ENCODE measurements at regions not wholly inside any gene's neighbourhood (a gene's known extent, or its start where the extent isn't known, plus 50 kb on each side); places are given as distances from the start of the nearest gene placed in this dataset.

DNA sequence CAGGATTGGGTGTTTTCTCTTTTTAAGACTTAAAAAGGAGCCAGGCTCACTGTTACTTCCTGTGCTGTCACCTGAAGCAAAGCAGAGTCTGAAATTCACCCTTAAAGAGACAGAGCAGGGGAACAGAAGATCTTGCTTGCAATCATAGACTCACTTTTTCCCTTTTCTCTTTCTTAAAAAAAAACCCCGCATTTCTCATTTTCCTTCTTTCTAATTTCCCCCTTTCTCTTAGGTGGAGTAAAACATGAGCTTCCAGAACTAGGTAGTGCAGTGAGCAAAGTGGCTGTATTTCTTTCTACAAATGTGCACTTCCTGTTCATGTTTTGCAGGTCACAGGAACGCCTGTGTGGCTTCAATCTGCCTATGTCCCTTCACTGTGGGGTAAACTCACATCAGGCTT is 381.2 kb downstream of the LPIN1 start:
- Histone ChIP-seq H3K27ac (ENCODE audit: low read depth in 1 of 2, low read length in 1 of 2) (no peak overlapping the region), H3K9ac (ENCODE audit: insufficient read depth in 1 of 2, low read length in 2 of 2) (no peak overlapping the region), H3K4me3 (no peak overlapping the region), H3K9me3 (ENCODE audit: control insufficient read depth in 4 of 4, insufficient read depth in 3 of 4, low read length in 3 of 4) (peaks cover 0 to 4% (median 1%) of the 10 kb centered on the region in 4 donors), H3K36me3 (ENCODE audit: control insufficient read depth in 4 of 4, insufficient read depth in 4 of 4, low read length in 4 of 4) (no peaks in the 10 kb centered on the region), H3K27me3 (ENCODE audit: control insufficient read depth in 3 of 3, insufficient read depth in 3 of 3, low read length in 2 of 3) (no peaks in the 10 kb centered on the region), H3K4me1 (ENCODE audit: control insufficient read depth in 5 of 5, insufficient read depth in 5 of 5, low read length in 5 of 5) (peaks cover 0 to 4% (median 0%) of the 10 kb centered on the region in 5 donors)
- no peak for DNase-seq
- WGBS, 2 donors, result 34 to 70% methylated on average over 2 of the region's 2 CpGs
- TF ChIP-seq, protein P1, sequence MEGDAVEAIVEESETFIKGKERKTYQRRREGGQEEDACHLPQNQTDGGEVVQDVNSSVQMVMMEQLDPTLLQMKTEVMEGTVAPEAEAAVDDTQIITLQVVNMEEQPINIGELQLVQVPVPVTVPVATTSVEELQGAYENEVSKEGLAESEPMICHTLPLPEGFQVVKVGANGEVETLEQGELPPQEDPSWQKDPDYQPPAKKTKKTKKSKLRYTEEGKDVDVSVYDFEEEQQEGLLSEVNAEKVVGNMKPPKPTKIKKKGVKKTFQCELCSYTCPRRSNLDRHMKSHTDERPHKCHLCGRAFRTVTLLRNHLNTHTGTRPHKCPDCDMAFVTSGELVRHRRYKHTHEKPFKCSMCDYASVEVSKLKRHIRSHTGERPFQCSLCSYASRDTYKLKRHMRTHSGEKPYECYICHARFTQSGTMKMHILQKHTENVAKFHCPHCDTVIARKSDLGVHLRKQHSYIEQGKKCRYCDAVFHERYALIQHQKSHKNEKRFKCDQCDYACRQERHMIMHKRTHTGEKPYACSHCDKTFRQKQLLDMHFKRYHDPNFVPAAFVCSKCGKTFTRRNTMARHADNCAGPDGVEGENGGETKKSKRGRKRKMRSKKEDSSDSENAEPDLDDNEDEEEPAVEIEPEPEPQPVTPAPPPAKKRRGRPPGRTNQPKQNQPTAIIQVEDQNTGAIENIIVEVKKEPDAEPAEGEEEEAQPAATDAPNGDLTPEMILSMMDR (IDR thresholded peaks at IDR 0.05; ENCODE audit: control extremely low read depth, extremely low read depth), result no peak
- ATAC-seq (ENCODE audit: insufficient read depth, low FRiP score), result no peak

GRCh38 chr2:12131975-12132374 is 385.5 kb downstream of the LPIN1 start:
- Histone ChIP-seq H3K27me3 (ENCODE audit: control insufficient read depth in 3 of 3, insufficient read depth in 3 of 3, low read length in 2 of 3) (no peaks in the 10 kb centered on the region), H3K36me3 (ENCODE audit: control insufficient read depth in 4 of 4, insufficient read depth in 4 of 4, low read length in 4 of 4) (no peaks in the 10 kb centered on the region), H3K4me1 (ENCODE audit: control insufficient read depth in 5 of 5, insufficient read depth in 5 of 5, low read length in 5 of 5) (peaks cover 0 to 4% (median 0%) of the 10 kb centered on the region in 5 donors), H3K9me3 (ENCODE audit: control insufficient read depth in 4 of 4, insufficient read depth in 3 of 4, low read length in 3 of 4) (peaks cover 0 to 3% (median under 1%) of the 10 kb centered on the region in 4 donors), H3K27ac (ENCODE audit: low read depth in 1 of 2, low read length in 1 of 2) (no peak overlapping the region), H3K9ac (ENCODE audit: insufficient read depth in 1 of 2, low read length in 2 of 2) (no peak overlapping the region), H3K4me3 (no peak overlapping the region)
- ATAC-seq (ENCODE audit: insufficient read depth, low FRiP score) (no peak), DNase-seq (no peak)
- TF ChIP-seq, protein P1 (IDR thresholded peaks at IDR 0.05; ENCODE audit: control extremely low read depth, extremely low read depth), result no peak
- WGBS, 2 donors, result 43 to 84% methylated on average over 3 of the region's 3 CpGs

- H3K36me3 ChIP-seq (ENCODE audit: control insufficient read depth in 4 of 4, insufficient read depth in 4 of 4, low read length in 4 of 4), result no peaks in the 10 kb centered on the region
- H3K9ac ChIP-seq (ENCODE audit: insufficient read depth in 1 of 2, low read length in 2 of 2), result no peak overlapping the region
- DNase-seq (no peak), ATAC-seq (ENCODE audit: insufficient read depth, low FRiP score) (no peak)
- 45 to 84% methylated on average over 1 of the region's 1 CpG for WGBS, 2 donors
- no peak overlapping the region for H3K4me3 ChIP-seq
- H3K27me3 ChIP-seq (ENCODE audit: control insufficient read depth in 3 of 3, insufficient read depth in 3 of 3, low read length in 2 of 3), result no peaks in the 10 kb centered on the region
- H3K9me3 ChIP-seq (ENCODE audit: control insufficient read depth in 4 of 4, insufficient read depth in 3 of 4, low read length in 3 of 4), result peaks cover 0 to 2% (median 0%) of the 10 kb centered on the region in 4 donors
- no peak overlapping the region for H3K27ac ChIP-seq (ENCODE audit: low read depth in 1 of 2, low read length in 1 of 2)
- TF ChIP-seq, protein P1 (IDR thresholded peaks at IDR 0.05; ENCODE audit: control extremely low read depth, extremely low read depth), result no peak
- H3K4me1 ChIP-seq (ENCODE audit: control insufficient read depth in 5 of 5, insufficient read depth in 5 of 5, low read length in 5 of 5), result no peaks in the 10 kb centered on the region
Measured at GRCh38 chr2:12141618-12142258, 395.3 kb downstream of the LPIN1 start.

DNA sequence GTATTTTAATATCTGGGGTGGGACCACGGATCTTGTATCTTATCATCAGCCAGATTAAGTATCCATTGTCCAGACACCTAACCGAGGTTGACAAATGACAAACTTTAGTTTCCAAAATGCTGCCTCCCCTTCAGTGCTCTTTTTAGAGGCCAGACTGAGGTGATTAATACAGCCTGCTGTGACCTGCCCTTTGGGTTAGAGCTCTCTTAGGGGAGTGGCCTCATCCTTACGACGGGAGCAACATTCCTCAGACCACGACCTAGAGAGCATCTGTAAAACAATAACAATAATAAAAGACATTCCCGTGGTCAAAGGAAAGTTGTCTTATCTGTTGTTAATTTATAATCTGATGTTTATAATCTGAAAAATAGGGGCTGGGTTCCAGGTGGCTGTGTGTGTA is 405.3 kb downstream of the LPIN1 start:
- no peak overlapping the region for H3K4me3 ChIP-seq
- H3K9me3 ChIP-seq (ENCODE audit: control insufficient read depth in 4 of 4, insufficient read depth in 3 of 4, low read length in 3 of 4), result no peaks in the 10 kb centered on the region
- DNase-seq (no peak), ATAC-seq (ENCODE audit: insufficient read depth, low FRiP score) (no peak)
- H3K27ac ChIP-seq (ENCODE audit: low read depth in 1 of 2, low read length in 1 of 2), result no peak overlapping the region
- WGBS, 2 donors, result 57 to 74% methylated on average over 6 of the region's 6 CpGs
- H3K4me1 ChIP-seq (ENCODE audit: control insufficient read depth in 5 of 5, insufficient read depth in 5 of 5, low read length in 5 of 5), result peaks cover 0 to 24% (median 6%) of the 10 kb centered on the region in 5 donors
- H3K9ac ChIP-seq (ENCODE audit: insufficient read depth in 1 of 2, low read length in 2 of 2), result no peak overlapping the region
- H3K27me3 ChIP-seq (ENCODE audit: control insufficient read depth in 3 of 3, insufficient read depth in 3 of 3, low read length in 2 of 3), result no peaks in the 10 kb centered on the region
- no peaks in the 10 kb centered on the region for H3K36me3 ChIP-seq (ENCODE audit: control insufficient read depth in 4 of 4, insufficient read depth in 4 of 4, low read length in 4 of 4)
- TF ChIP-seq, protein P1 (IDR thresholded peaks at IDR 0.05; ENCODE audit: control extremely low read depth, extremely low read depth), result no peak

Measured in lung (tissue), 11 donors.